22Rv1 (cell line): ENCODE measurements at regions not wholly inside any gene's neighbourhood (a gene's known extent, or its start where the extent isn't known, plus 50 kb on each side); places are given as distances from the start of the nearest gene placed in this dataset.
"Not testable (repeated sequence)": the region's sequence is repeated elsewhere in the genome, so short reads cannot be mapped to it uniquely, and the experiment has no call there.

ENCODE experiments used
- H3K27ac ChIP-seq: fragments of 450-650 bp; 2 replicates; pipeline ENCODE4 v1.5.1; 2017
- CTCF ChIP-seq: fragments of 450-650 bp; IDR thresholded peaks from 2 replicates; pipeline ENCODE4 v1.5.1; 2017; ENCODE audit warnings: mild to moderate bottlenecking
- ZFX ChIP-seq: fragments of 450-650 bp; IDR thresholded peaks from 2 replicates; pipeline ENCODE4 v1.6.1; 2017; ENCODE audit warnings: antibody characterized with exemption, borderline replicate concordance

- H3K27ac ChIP-seq: no peak overlapping the region
- TF ChIP-seq ZFX (no peak), CTCF (no peak)
These were observed 421.8 kb upstream of the ANO5 start for GRCh38 chr11:21771097-21771496.

- no peak overlapping the region for H3K27ac ChIP-seq
- no peak for TF ChIP-seq ZFX
- TF ChIP-seq CTCF: no peak
These were observed 418.7 kb upstream of the ANO5 start for GRCh38 chr11:21774212-21774611.

- H3K27ac ChIP-seq: no peak overlapping the region
- TF ChIP-seq ZFX (no peak), CTCF (no peak)
These were observed 417.0 kb upstream of the ANO5 start for GRCh38 chr11:21775911-21776310.

DNA sequence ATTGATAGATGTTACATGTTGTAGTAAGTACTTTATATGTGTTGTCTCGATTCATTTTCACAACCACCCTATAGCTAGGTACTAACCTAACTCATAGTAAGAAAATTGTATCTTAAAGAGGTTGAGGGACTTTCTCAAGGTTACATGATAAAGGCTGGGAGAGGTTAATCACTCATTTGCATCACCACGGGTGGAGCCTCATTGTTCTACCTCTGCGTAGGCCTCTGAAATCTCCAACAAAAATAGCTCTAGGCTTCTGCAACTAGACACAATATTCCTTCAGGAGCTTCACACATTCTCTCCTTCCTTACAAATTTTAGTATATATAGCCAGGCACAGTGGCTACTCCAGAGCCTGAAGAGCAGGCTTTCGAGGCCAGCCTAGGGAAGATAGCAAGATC is 408.9 kb upstream of the ANO5 start:
- H3K27ac ChIP-seq: no peak overlapping the region
- TF ChIP-seq CTCF: no peak
- no peak for TF ChIP-seq ZFX

DNA sequence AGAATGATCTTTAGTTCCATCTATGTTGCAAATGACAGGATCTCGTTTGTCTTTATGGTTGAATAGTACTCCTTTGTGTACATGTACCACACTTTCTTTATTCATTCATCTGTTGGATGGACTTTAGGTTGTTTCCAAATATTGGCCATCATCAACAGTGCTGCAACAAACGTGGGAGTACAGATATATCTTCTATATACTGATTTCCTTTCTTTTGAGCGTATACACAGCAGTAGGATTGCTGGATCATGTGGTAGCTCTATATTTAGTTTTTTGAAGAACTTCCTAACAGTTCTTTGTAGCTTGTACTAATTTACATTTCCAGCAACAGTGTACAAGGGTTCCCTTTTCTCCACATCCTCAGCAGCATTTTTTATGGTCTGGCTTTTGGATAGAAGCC is 407.5 kb upstream of the ANO5 start:
- TF ChIP-seq CTCF (no peak), ZFX (no peak)
- no peak overlapping the region for H3K27ac ChIP-seq

- TF ChIP-seq ZFX (no peak), CTCF (no peak)
- H3K27ac ChIP-seq: no peak overlapping the region
These were observed 398.6 kb upstream of the ANO5 start for GRCh38 chr11:21794306-21794705.

GRCh38 chr11:21798216-21798615 is 394.7 kb upstream of the ANO5 start:
- H3K27ac ChIP-seq: no peak overlapping the region
- TF ChIP-seq ZFX (no peak), CTCF (no peak)

GRCh38 chr11:21804523-21804922 is 388.4 kb upstream of the ANO5 start:
- not testable (repeated sequence) for H3K27ac ChIP-seq
